ENCODE measurements at regions not wholly inside any gene's neighbourhood (a gene's known extent, or its start where the extent isn't known, plus 50 kb on each side); places are given as distances from the start of the nearest gene placed in this dataset.
"Not testable (repeated sequence)": the region's sequence is repeated elsewhere in the genome, so short reads cannot be mapped to it uniquely, and the experiment has no call there.

GRCh38 chr4:78689700-78690323 lies 86.3 kb upstream of the BMP2K start:
- H3K4me3 ChIP-seq (ENCODE audit: low read depth, low read length) = no peak overlapping the region
- DNase-seq (ENCODE audit: low read depth) = no peak

DNA sequence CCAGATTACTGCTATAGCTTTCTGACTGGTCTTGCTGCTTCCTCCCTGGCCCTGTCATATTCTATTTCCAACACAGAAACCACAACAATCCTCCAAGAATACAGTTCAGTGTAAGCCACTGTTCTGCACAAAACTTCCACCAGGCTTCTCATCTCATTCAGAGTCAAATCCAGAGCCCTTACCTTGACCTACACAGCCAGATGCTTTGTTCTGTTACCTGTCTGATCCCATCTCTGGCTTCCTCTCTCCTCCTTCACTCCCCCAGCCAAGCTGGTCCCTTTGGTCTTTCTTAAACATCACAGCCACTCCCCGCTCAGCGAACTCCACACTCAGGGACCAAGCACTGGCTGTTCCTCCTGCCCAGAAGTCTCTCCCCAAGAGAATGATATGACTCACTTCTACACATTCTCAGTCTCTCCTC lies 84.8 kb upstream of the BMP2K start:
- no peak overlapping the region for H3K4me3 ChIP-seq (ENCODE audit: low read depth, low read length)
- no peak for DNase-seq (ENCODE audit: low read depth)

- H3K4me3 ChIP-seq (ENCODE audit: low read depth, low read length) = no peak overlapping the region
- DNase-seq (ENCODE audit: low read depth) = no peak
Measured at GRCh38 chr4:78691971-78692821, 84.0 kb upstream of the BMP2K start.

GRCh38 chr4:78692822-78693170 lies 83.4 kb upstream of the BMP2K start:
- no peak for DNase-seq (ENCODE audit: low read depth)
- H3K4me3 ChIP-seq (ENCODE audit: low read depth, low read length) = no peak overlapping the region

DNA sequence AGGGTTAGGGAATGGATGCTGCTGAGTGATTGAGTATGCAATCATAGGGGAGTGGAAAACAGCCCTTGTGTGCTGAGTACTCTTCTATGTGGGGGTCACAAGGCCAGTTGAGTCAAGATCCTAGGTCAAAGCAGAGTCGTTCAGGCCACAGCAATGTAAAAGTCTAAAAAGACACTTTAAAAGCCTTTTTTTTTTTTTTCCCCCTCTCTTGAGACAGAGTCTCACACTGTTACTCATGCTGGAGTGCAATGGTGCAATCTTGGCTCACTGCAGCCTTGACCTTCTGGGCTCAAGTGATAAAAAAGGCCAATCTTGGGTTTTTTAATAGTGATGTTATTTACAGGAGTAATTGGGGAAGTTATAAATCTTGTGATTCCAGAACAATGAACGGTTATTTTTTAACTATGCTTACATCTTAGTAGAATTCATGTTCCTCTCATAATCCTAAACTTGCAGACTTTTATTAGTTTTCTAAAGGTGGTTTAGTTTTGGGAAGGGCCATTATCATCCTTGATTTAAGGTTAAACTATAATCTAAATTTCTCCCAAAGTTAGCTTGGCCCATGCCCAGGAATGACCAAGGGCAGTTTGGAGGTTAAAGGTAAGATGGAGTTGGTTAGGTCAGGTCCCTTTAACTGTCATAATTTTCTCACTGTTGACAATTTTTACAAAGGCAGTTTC lies 82.2 kb upstream of the BMP2K start:
- DNase-seq (ENCODE audit: low read depth) = no peak
- H3K4me3 ChIP-seq (ENCODE audit: low read depth, low read length) = no peak overlapping the region

DNA sequence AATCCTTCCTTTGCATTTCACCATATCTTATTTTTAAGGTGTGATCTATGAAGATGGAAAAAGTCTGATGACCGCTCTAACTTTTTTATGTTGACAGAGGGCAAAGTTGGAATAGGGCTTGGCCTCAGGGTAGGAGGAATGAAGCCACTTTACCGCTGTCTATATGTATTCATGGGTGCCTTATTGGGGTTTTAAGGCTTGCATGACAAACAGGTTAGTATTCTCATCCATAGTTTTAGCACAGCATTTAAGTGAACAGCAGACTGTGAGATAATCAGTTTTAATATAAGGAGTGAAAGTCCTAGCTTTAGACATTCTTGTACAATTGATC lies 81.7 kb upstream of the BMP2K start:
- no peak overlapping the region for H3K4me3 ChIP-seq (ENCODE audit: low read depth, low read length)
- no peak for DNase-seq (ENCODE audit: low read depth)

DNA sequence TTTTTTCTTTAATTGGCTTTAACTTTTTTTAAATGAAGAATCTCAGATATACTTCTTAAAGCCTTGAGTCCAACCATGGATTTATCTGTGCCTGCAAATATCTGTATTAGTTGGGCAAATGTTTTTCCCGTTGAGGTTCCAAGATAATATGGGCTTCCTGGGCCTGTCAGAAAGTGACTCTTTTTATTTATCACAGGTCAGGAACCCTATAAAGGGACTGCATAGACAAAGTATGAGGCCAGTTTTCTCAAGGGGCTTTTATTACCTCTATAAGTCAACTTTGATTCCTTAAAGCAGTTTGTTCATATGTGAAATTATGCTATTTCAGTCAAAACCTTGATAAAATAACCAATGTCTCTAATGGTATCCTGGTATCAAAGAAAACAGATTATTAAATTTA lies 80.2 kb upstream of the BMP2K start:
- no peak for DNase-seq (ENCODE audit: low read depth)
- H3K4me3 ChIP-seq (ENCODE audit: low read depth, low read length) = no peak overlapping the region

DNA sequence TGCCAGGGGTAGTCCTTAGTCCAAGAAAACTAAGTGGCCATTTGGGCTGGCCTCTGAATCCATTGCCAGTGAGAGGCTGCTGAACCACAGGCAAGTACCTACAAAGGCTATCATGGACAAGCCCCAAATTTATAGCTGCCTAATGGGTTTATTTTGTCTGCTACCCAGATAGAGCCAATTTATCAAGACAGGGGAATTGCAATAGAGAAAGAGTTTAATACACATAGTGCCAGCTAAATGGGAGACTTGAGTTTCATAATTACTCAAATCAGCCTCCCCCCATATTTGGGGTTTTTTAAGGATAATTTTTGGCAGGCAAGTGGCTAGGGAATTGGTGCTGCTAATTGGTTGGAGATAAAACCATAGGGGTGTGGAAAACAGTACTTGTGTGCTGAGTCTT lies 73.1 kb upstream of the BMP2K start:
- no peak overlapping the region for H3K4me3 ChIP-seq (ENCODE audit: low read depth, low read length)
- DNase-seq (ENCODE audit: low read depth) = no peak

GRCh38 chr4:78704317-78704716 lies 71.8 kb upstream of the BMP2K start:
- no peak for DNase-seq (ENCODE audit: low read depth)

GRCh38 chr4:78704981-78705683 lies 71.0 kb upstream of the BMP2K start:
- peak; percentile 86 for DNase-seq (ENCODE audit: low read depth)
- no peak overlapping the region for H3K4me3 ChIP-seq (ENCODE audit: low read depth, low read length)

More at GRCh38 chr4:78704317-78704716, 71.8 kb upstream of the BMP2K start:
- H3K4me3 ChIP-seq (ENCODE audit: low read depth, low read length) = no peak overlapping the region

DNA sequence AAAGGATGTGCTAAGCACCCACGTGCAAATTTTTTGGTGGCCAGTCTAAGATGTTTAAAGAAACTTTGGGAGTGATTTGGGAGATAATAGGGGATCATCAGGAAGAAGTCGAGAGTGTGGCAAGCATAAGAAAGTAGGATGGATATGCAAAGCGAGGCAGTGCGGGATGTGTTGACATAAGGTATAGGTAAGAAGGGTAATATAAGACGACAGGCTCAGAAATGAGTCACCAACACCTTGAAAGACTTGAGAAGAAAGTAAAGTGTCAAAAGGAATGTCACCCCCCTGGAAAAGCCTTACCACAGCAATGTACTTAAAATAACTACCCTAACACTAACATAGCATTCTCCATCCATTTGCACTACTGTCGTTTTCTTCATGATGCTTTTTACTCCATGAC lies 69.8 kb upstream of the BMP2K start:
- no peak overlapping the region for H3K4me3 ChIP-seq (ENCODE audit: low read depth, low read length)
- no peak for DNase-seq (ENCODE audit: low read depth)

GRCh38 chr4:78707268-78707667 lies 68.9 kb upstream of the BMP2K start:
- no peak for DNase-seq (ENCODE audit: low read depth)
- no peak overlapping the region for H3K4me3 ChIP-seq (ENCODE audit: low read depth, low read length)

GRCh38 chr4:78707793-78708192 lies 68.4 kb upstream of the BMP2K start:
- no peak overlapping the region for H3K4me3 ChIP-seq (ENCODE audit: low read depth, low read length)

GRCh38 chr4:78710536-78710935 lies 65.6 kb upstream of the BMP2K start:
- DNase-seq (ENCODE audit: low read depth) = no peak
- no peak overlapping the region for H3K4me3 ChIP-seq (ENCODE audit: low read depth, low read length)

More at GRCh38 chr4:78707793-78708192, 68.4 kb upstream of the BMP2K start:
- DNase-seq (ENCODE audit: low read depth) = no peak

DNA sequence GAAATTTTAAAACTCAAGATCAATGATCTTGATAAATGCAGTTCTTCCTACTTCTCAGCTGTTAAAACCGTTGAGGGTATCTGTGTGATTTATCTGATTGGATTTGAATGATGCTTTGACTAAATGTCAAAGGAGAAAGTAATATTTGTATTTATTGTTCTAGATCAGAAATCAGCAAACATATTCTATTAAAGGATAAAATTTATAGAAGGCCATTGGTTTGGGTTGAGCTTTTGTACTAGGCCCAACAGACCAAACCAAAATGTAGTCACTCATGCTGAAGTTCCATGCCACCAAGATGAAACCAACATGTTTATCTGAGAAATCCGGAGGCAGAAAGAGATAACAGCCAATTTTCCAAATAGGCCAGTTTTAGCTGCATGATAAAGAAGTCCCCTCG lies 64.5 kb upstream of the BMP2K start:
- DNase-seq (ENCODE audit: low read depth) = no peak
- no peak overlapping the region for H3K4me3 ChIP-seq (ENCODE audit: low read depth, low read length)

GRCh38 chr4:78714598-78714997 lies 61.6 kb upstream of the BMP2K start:
- not testable (repeated sequence) for H3K4me3 ChIP-seq (ENCODE audit: low read depth, low read length); DNase-seq (ENCODE audit: low read depth)

GRCh38 chr4:78715372-78715771 lies 60.8 kb upstream of the BMP2K start:
- DNase-seq (ENCODE audit: low read depth); H3K4me3 ChIP-seq (ENCODE audit: low read depth, low read length): not testable (repeated sequence)

DNA sequence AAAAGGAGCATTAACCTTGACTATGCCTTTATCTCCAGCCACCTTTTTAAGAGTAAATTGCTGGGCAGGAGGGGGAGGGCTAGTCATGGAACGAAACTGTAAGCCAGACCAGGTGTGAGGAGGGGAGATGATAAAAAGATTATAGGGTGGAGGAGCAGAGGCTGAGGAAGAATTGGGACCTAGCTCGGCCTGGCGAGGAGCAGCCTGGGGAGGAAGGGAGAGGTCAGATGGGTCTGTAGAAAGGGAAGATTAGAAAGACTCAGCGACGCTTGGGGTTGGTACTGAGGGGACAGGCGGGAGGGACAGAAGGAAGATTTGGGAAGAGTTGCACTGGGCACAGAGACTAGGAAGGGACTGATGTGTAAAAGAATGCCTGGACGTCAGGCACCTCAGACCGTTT lies 58.4 kb upstream of the BMP2K start:
- not testable (repeated sequence) for DNase-seq (ENCODE audit: low read depth); H3K4me3 ChIP-seq (ENCODE audit: low read depth, low read length)

DNA sequence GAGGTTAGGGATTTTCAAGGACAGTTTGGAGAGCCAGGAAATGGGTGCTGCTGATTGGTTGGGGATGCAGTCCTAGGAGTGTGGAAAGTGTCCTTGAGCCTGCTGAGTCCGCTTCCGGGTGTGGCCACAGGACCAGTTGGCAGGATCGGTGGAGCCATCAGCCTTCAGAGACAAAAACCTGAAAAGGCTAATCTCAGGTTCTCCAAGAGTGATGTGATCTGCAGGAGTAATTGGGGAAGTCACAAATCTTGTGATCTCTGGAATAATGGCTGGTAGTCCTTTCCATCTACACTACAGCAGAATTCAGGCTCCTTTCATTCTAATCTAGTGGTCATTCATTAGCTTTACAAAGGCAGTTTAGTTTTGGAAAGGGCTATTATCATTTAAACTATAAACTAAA lies 55.9 kb upstream of the BMP2K start:
- no peak for DNase-seq (ENCODE audit: low read depth)
- H3K4me3 ChIP-seq (ENCODE audit: low read depth, low read length) = no peak overlapping the region

DNA sequence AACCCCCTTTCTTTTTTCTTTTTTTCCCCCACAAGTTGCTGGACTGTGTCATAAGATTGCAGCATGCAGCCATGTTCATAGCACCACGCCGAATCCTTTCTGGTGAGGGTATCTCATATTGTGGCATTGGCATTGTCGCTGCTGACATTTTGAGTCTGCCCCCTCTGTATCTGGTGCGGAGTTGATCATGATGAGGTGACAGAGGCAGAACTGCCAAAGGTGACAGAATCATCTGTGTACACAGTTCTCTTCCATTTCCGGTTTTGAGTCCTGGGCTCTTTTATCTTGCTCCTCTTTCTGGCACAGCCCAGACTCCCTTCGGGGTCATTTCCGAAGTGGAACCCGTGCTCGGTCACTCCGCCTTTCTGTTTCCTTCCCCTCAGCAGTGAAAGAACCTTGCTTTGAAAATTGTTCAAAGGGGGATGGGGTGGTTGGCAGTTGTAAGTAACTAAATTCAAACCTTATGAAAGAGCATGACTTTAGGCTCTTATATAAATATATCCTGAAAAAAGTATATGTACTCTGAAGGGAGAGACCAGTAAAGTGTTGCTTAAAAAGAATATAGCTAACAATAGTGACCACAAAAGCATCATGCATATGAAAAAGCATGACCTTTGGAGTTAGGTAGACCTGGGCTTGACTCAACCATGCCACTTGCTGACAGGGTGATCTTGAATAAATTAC lies 55.0 kb upstream of the BMP2K start:
- no peak for DNase-seq (ENCODE audit: low read depth)
- no peak overlapping the region for H3K4me3 ChIP-seq (ENCODE audit: low read depth, low read length)
